Testis (tissue), 2 donors: ENCODE measurements at regions not wholly inside any gene's neighbourhood (a gene's known extent, or its start where the extent isn't known, plus 50 kb on each side); places are given as distances from the start of the nearest gene placed in this dataset.

Experiments used
- CTCF ChIP-seq, 3 experiments: fragments of 450-650 bp in 2 of 3; fragments of 200-600 bp in 1 of 3; sonication (generic) in 1 of 3; IDR thresholded peaks; one replicate each; pipeline ENCODE4 v1.5.1; 2016 to 2019; ENCODE audit warnings: antibody characterized with exemption in 3 of 3, mild to moderate bottlenecking in 2 of 3, moderate library complexity in 1 of 3
- POLR2A ChIP-seq: fragments of 450-650 bp; IDR thresholded peaks from one replicate; pipeline ENCODE4 v1.6.1; 2017; ENCODE audit warnings: antibody characterized with exemption, mild to moderate bottlenecking, moderate library complexity

- no peak for TF ChIP-seq CTCF (IDR thresholded peaks at IDR 0.05)
- no peak for TF ChIP-seq POLR2A
Observed at GRCh38 chr11:86148345-86148747, 79.5 kb upstream of the PICALM start.
